ENCODE measurements at regions not wholly inside any gene's neighbourhood (a gene's known extent, or its start where the extent isn't known, plus 50 kb on each side); places are given as distances from the start of the nearest gene placed in this dataset.

DNA sequence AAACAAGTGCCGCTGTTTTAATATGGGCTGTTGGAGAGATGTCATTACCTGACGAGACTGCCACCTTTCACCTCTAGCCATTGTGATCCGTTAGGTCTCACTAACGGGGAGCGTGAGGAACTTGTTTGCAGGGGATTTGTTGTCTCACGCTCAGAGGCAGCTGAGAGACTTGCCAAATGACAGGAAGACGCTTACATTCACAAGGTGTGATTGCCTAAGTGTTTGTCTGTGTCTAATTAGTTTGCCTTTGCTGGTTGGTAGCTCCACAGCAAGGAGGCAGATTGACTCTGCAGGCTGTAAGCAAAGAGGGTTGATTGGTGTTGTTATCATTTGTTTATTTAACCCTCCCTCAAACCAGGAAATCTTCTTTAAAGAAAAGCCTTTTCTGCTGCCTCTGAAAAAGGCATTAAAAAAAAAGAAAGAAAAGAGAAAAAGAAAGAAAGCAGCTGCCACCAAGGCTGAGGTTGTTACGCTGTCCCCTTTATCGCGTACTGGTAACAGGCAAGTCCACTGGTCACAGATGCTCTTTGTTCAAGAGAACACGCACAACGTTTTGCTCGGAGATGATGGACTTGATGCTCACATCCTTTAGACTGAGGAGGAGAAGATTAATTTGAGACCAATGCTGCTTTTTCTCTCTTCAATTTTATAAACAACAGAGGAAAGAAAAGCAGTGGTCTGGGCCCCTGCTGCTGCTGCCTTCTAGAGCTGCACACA is 203.9 kb downstream of the ZNF326 start:
- DNase-seq (ENCODE audit: low read depth) (peak; percentile 35), FAIRE-seq (no peak)
- Histone ChIP-seq H3K27me3 (ENCODE audit: control insufficient read depth, insufficient read depth, low read length) (no peaks in the 10 kb centered on the region), H3K36me3 (ENCODE audit: control insufficient read depth, insufficient read depth, low read length) (no peaks in the 10 kb centered on the region), H3K4me3 (ENCODE audit: low read depth, low read length) (no peak overlapping the region)
- TF ChIP-seq, protein P1, sequence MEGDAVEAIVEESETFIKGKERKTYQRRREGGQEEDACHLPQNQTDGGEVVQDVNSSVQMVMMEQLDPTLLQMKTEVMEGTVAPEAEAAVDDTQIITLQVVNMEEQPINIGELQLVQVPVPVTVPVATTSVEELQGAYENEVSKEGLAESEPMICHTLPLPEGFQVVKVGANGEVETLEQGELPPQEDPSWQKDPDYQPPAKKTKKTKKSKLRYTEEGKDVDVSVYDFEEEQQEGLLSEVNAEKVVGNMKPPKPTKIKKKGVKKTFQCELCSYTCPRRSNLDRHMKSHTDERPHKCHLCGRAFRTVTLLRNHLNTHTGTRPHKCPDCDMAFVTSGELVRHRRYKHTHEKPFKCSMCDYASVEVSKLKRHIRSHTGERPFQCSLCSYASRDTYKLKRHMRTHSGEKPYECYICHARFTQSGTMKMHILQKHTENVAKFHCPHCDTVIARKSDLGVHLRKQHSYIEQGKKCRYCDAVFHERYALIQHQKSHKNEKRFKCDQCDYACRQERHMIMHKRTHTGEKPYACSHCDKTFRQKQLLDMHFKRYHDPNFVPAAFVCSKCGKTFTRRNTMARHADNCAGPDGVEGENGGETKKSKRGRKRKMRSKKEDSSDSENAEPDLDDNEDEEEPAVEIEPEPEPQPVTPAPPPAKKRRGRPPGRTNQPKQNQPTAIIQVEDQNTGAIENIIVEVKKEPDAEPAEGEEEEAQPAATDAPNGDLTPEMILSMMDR (IDR thresholded peaks at IDR 0.05; ENCODE audit: insufficient read depth, low read length, severe bottlenecking) = no peak

DNA sequence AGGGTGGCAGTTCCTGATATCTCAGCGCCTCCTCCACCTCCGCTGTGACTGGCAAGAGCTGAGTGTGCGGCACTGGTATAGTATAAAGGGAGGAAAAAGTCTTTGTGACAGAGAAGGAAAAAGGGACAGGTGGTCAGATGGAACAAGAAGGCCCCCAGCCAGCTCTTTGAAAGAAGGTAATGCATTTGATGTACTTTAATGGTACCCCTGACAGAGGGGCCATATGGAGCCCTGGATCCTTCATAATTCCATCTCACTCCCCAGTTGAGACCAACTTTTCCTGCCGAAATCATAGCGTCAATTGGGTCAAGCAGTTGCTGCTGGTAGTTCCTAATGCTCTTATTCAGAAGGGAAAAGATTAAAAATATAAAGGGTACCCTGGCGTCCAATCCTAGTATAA is 198.2 kb downstream of the ZNF326 start:
- Histone ChIP-seq H3K4me3 (ENCODE audit: low read depth, low read length) (no peak overlapping the region), H3K27me3 (ENCODE audit: control insufficient read depth, insufficient read depth, low read length) (no peaks in the 10 kb centered on the region), H3K36me3 (ENCODE audit: control insufficient read depth, insufficient read depth, low read length) (no peaks in the 10 kb centered on the region)
- FAIRE-seq (no peak), DNase-seq (ENCODE audit: low read depth) (no peak)
- TF ChIP-seq, protein P1 (IDR thresholded peaks at IDR 0.05; ENCODE audit: insufficient read depth, low read length, severe bottlenecking) = no peak

GRCh38 chr1:90192408-90192807 is 197.5 kb downstream of the ZNF326 start:
- Histone ChIP-seq H3K36me3 (ENCODE audit: control insufficient read depth, insufficient read depth, low read length) (no peaks in the 10 kb centered on the region), H3K27me3 (ENCODE audit: control insufficient read depth, insufficient read depth, low read length) (no peaks in the 10 kb centered on the region), H3K4me3 (ENCODE audit: low read depth, low read length) (no peak overlapping the region)
- FAIRE-seq (no peak), DNase-seq (ENCODE audit: low read depth) (no peak)
- TF ChIP-seq, protein P1 (IDR thresholded peaks at IDR 0.05; ENCODE audit: insufficient read depth, low read length, severe bottlenecking) = no peak

GRCh38 chr1:90190523-90190922 is 195.6 kb downstream of the ZNF326 start:
- no peaks in the 10 kb centered on the region for H3K27me3 ChIP-seq (ENCODE audit: control insufficient read depth, insufficient read depth, low read length)
- FAIRE-seq (no peak), DNase-seq (ENCODE audit: low read depth) (no peak)
- H3K4me3 ChIP-seq (ENCODE audit: low read depth, low read length) = no peak overlapping the region
- TF ChIP-seq, protein P1 (IDR thresholded peaks at IDR 0.05; ENCODE audit: insufficient read depth, low read length, severe bottlenecking) = no peak
- no peaks in the 10 kb centered on the region for H3K36me3 ChIP-seq (ENCODE audit: control insufficient read depth, insufficient read depth, low read length)

DNA sequence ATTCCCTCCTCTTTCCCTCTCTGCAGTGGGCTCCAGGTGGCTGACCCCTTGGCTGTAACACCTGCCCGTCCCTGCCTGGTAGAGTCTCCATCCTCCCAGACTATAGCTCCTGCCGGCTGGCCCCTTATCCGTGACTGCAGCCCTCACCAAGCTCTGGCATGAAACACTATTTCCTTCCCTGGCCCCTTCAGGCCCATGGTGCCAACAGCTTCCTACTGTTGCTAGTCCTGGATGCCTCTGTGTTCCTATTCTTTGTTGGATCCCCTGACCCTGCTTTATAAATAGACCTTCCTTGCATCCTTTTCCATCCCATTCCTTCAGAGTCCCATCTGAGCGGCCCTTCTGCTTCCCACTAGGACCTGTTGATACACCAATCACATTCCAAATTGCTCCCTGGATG is 195.0 kb downstream of the ZNF326 start:
- H3K4me3 ChIP-seq (ENCODE audit: low read depth, low read length) = no peak overlapping the region
- H3K36me3 ChIP-seq (ENCODE audit: control insufficient read depth, insufficient read depth, low read length) = no peaks in the 10 kb centered on the region
- DNase-seq (ENCODE audit: low read depth) = no peak
- TF ChIP-seq, protein P1 (IDR thresholded peaks at IDR 0.05; ENCODE audit: insufficient read depth, low read length, severe bottlenecking) = no peak
- no peaks in the 10 kb centered on the region for H3K27me3 ChIP-seq (ENCODE audit: control insufficient read depth, insufficient read depth, low read length)
- FAIRE-seq = no peak

DNA sequence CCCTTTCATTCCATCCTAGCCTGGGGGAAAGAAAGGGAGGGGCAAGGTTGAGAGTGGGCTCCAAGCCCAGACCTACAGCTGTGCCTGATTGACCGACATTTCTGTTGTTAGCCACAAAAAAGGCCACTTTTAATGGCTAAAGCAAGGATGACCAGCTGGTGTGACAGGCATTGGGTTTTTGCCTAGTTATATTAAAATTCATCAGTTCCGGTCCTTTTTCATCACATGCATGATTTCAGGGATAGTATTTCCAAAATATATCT is 192.3 kb downstream of the ZNF326 start:
- DNase-seq (ENCODE audit: low read depth) = no peak
- TF ChIP-seq, protein P1 (IDR thresholded peaks at IDR 0.05; ENCODE audit: insufficient read depth, low read length, severe bottlenecking) = no peak
- no peaks in the 10 kb centered on the region for H3K36me3 ChIP-seq (ENCODE audit: control insufficient read depth, insufficient read depth, low read length)
- H3K4me3 ChIP-seq (ENCODE audit: low read depth, low read length) = no peak overlapping the region
- no peaks in the 10 kb centered on the region for H3K27me3 ChIP-seq (ENCODE audit: control insufficient read depth, insufficient read depth, low read length)
- no peak for FAIRE-seq
